Cardiac muscle cell (in vitro differentiated cells and primary cell): ENCODE measurements at regions not wholly inside any gene's neighbourhood (a gene's known extent, or its start where the extent isn't known, plus 50 kb on each side); places are given as distances from the start of the nearest gene placed in this dataset.
A peak's percentile ranks its signal among the peaks of the same experiment; 100 is the strongest.

Experiments used
- DNase-seq, 2 donors: peaks; one replicate each; pipeline versions ENCODE4 v3.0.0 to v3.0.0-alpha.2; 2010 to 2017; ENCODE audit warnings: low read depth in 1 of 2, low spot score in 1 of 2
- H3K27ac ChIP-seq: fragments of 200-600 bp; sonication (generic); 2 replicates; pipeline ENCODE4 v1.5.1; 2016
- H3K27me3 ChIP-seq: fragments of 200-600 bp; sonication (generic); 2 replicates; pipeline ENCODE4 v1.6.0; 2016; ENCODE audit warnings: control low read depth
- H3K36me3 ChIP-seq: fragments of 200-600 bp; sonication (generic); 2 replicates; pipeline ENCODE4 v1.5.1; 2016; ENCODE audit warnings: control low read depth
- H3K4me1 ChIP-seq: fragments of 200-600 bp; sonication (generic); 2 replicates; pipeline ENCODE4 v1.8.1; 2017; ENCODE audit warnings: low read depth, mild to moderate bottlenecking, mixed run types
- H3K4me3 ChIP-seq: fragments of 200-600 bp; sonication (generic); 2 replicates; pipeline ENCODE4 v1.5.1; 2016; ENCODE audit warnings: mild to moderate bottlenecking
- H3K9me3 ChIP-seq: fragments of 200-600 bp; sonication (generic); 2 replicates; pipeline ENCODE4 v1.5.1; 2017; ENCODE audit warnings: low read depth, mild to moderate bottlenecking, control low read depth
- CTCF ChIP-seq: IDR thresholded peaks from 2 replicates; pipeline ENCODE4 v1.5.1; 2012; ENCODE audit warnings: low read depth, mild to moderate bottlenecking, low read length

- Histone ChIP-seq H3K4me3 (no peak overlapping the region), H3K27ac (no peak overlapping the region), H3K9me3 (no peaks in the 10 kb centered on the region), H3K4me1 (peaks cover 53% of the 10 kb centered on the region), H3K36me3 (no peaks in the 10 kb centered on the region), H3K27me3 (no peaks in the 10 kb centered on the region)
- no peak for DNase-seq
- no peak for TF ChIP-seq CTCF
Observed at GRCh38 chr1:87981386-87981785, 652.7 kb downstream of the LMO4 start.

GRCh38 chr1:87981810-87982209, 653.1 kb downstream of the LMO4 start:
- no peak overlapping the region for H3K4me3 ChIP-seq
- H3K27ac ChIP-seq: peak overlapping the region; percentile 40
- H3K27me3 ChIP-seq: no peaks in the 10 kb centered on the region
- DNase-seq: no peak
- H3K9me3 ChIP-seq: no peaks in the 10 kb centered on the region
- TF ChIP-seq CTCF: no peak
- peaks cover 53% of the 10 kb centered on the region for H3K4me1 ChIP-seq
- no peaks in the 10 kb centered on the region for H3K36me3 ChIP-seq

- TF ChIP-seq CTCF: no peak
Observed at GRCh38 chr1:87983841-87984240, 655.2 kb downstream of the LMO4 start.

GRCh38 chr1:87985071-87985470, 656.4 kb downstream of the LMO4 start:
- Histone ChIP-seq H3K4me1 (peaks cover 32% of the 10 kb centered on the region), H3K36me3 (no peaks in the 10 kb centered on the region), H3K27me3 (no peaks in the 10 kb centered on the region), H3K4me3 (no peak overlapping the region), H3K9me3 (no peaks in the 10 kb centered on the region), H3K27ac (no peak overlapping the region)
- no peak for DNase-seq
- no peak for TF ChIP-seq CTCF

More at GRCh38 chr1:87983841-87984240, 655.2 kb downstream of the LMO4 start:
- H3K36me3 ChIP-seq: no peaks in the 10 kb centered on the region
- H3K27ac ChIP-seq: no peak overlapping the region
- DNase-seq: peak in 1 of 2 donors; percentile 42
- H3K4me1 ChIP-seq: peaks cover 44% of the 10 kb centered on the region
- H3K9me3 ChIP-seq: no peaks in the 10 kb centered on the region
- no peaks in the 10 kb centered on the region for H3K27me3 ChIP-seq
- no peak overlapping the region for H3K4me3 ChIP-seq

GRCh38 chr1:87986130-87986866, 657.6 kb downstream of the LMO4 start:
- Histone ChIP-seq H3K36me3 (no peaks in the 10 kb centered on the region), H3K9me3 (no peaks in the 10 kb centered on the region), H3K4me3 (no peak overlapping the region), H3K4me1 (peaks cover 28% of the 10 kb centered on the region), H3K27me3 (no peaks in the 10 kb centered on the region), H3K27ac (no peak overlapping the region)
- TF ChIP-seq CTCF: no peak
- DNase-seq: no peak
